ENCODE measurements at regions not wholly inside any gene's neighbourhood (a gene's known extent, or its start where the extent isn't known, plus 50 kb on each side); places are given as distances from the start of the nearest gene placed in this dataset.
A peak's percentile ranks its signal among the peaks of the same experiment; 100 is the strongest.

DNA sequence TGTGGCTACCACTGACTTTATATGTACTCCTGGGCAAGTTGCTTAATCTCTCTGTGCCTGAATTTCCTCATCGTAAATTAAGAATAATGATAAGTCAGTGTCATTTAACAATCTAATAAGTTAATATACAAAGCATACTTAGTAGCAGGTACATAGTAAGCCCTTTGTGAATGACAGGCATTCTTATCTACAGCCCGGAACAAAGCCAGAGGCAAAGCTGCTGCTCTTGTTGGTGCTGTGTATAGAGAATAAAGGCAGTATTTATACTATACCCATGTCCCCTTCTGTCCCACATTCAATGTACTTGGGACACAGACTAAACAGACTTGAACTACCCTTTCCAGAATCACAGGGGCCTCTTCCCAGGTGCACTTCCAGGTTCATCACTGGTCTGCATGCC lies 229.7 kb upstream of the NCAM1 start:
- TF ChIP-seq, protein P1, sequence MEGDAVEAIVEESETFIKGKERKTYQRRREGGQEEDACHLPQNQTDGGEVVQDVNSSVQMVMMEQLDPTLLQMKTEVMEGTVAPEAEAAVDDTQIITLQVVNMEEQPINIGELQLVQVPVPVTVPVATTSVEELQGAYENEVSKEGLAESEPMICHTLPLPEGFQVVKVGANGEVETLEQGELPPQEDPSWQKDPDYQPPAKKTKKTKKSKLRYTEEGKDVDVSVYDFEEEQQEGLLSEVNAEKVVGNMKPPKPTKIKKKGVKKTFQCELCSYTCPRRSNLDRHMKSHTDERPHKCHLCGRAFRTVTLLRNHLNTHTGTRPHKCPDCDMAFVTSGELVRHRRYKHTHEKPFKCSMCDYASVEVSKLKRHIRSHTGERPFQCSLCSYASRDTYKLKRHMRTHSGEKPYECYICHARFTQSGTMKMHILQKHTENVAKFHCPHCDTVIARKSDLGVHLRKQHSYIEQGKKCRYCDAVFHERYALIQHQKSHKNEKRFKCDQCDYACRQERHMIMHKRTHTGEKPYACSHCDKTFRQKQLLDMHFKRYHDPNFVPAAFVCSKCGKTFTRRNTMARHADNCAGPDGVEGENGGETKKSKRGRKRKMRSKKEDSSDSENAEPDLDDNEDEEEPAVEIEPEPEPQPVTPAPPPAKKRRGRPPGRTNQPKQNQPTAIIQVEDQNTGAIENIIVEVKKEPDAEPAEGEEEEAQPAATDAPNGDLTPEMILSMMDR (IDR thresholded peaks at IDR 0.05; ENCODE audit: insufficient read depth, low read depth, low read length, missing control alignments), result no peak
- no peak overlapping the region for H3K4me3 ChIP-seq (ENCODE audit: low read depth, low read length)

DNA sequence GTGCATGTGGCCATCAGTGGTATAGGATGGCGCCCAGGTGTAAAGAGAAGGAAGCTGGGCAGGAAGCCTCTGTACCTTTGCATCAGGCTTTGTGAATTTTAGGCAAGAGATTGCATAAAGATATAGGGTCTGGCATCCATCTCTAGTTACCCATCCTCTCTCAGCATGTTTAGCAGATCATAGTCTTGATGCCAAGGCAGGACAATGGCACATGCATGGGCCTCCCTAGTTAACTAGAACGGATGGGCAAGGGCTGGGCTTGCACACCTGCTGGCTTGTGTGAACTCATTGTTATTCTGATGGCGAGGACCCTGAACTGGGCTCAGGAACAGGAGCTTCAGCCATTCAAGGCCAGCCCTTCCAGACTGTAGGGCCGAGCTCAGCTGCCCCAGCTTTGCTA lies 229.2 kb upstream of the NCAM1 start:
- H3K4me3 ChIP-seq (ENCODE audit: low read depth, low read length), result no peak overlapping the region
- DNase-seq (ENCODE audit: low read depth), result no peak
- TF ChIP-seq, protein P1 (IDR thresholded peaks at IDR 0.05; ENCODE audit: insufficient read depth, low read depth, low read length, missing control alignments), result no peak

More for the DNA sequence above, 229.7 kb upstream of the NCAM1 start:
- DNase-seq (ENCODE audit: low read depth), result no peak

DNA sequence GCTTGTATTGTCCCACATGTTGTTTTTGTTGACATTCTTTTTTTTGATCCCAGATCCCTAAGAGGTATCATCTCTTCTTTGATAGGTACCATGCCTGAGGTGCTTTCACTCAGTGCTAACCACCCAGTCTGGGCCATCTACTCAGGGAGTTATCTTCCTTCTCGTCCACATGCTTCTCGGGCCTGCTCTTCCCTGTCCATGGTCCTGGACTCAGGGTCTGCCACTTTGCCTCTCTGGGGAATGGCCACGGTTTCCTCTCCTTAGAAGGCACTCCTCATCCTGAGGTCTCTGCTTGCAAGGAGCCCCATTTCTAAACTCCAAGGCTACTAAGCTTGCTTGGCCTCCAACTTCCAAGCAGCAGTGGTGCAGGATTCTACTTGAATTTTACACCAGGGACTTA lies 227.0 kb upstream of the NCAM1 start:
- TF ChIP-seq, protein P1 (IDR thresholded peaks at IDR 0.05; ENCODE audit: insufficient read depth, low read depth, low read length, missing control alignments), result no peak
- DNase-seq (ENCODE audit: low read depth), result peak; percentile 11
- H3K4me3 ChIP-seq (ENCODE audit: low read depth, low read length), result no peak overlapping the region

DNA sequence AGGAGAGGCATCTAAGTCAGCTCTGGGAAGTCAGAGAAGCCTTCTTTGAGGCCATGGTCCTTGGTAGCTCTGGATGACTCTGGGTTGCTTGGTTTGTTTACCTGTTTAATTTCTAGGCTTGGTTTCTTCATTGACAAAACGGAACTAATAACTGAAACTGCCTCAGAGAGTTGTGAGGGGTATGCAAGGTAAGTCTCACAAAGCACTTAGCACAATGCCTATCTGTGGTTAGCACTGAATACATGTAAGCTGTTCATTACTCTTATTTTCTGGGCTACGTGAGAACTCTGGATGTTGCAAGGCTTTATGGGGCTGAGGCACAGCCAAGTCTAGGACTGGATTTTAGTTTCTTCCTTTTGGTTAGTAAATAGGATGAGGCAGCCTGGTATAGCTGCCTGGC lies 225.8 kb upstream of the NCAM1 start:
- no peak overlapping the region for H3K4me3 ChIP-seq (ENCODE audit: low read depth, low read length)
- peak; percentile 38 for DNase-seq (ENCODE audit: low read depth)
- TF ChIP-seq, protein P1 (IDR thresholded peaks at IDR 0.05; ENCODE audit: insufficient read depth, low read depth, low read length, missing control alignments), result no peak

DNA sequence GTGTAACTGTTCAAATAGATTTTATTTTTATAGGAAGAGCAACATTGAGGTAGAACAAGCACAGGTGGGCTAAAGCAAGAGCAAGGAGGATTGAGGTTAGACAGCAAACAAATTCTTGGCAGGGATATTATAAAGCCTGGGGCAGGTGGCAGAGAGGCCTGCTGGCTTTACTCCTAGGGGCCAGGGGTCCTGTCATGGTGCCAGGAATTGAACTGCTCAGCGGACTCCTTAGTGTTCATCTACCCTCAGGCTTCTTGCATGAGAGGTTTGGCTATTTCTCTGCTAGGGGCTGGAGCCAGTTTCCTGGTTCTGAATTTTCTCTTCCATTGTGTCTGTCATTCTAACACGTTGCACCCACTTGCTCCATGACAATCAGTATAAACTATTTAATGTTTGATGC lies 217.2 kb upstream of the NCAM1 start:
- DNase-seq (ENCODE audit: low read depth), result no peak
- TF ChIP-seq, protein P1 (IDR thresholded peaks at IDR 0.05; ENCODE audit: insufficient read depth, low read depth, low read length, missing control alignments), result no peak
- H3K4me3 ChIP-seq (ENCODE audit: low read depth, low read length), result no peak overlapping the region

DNA sequence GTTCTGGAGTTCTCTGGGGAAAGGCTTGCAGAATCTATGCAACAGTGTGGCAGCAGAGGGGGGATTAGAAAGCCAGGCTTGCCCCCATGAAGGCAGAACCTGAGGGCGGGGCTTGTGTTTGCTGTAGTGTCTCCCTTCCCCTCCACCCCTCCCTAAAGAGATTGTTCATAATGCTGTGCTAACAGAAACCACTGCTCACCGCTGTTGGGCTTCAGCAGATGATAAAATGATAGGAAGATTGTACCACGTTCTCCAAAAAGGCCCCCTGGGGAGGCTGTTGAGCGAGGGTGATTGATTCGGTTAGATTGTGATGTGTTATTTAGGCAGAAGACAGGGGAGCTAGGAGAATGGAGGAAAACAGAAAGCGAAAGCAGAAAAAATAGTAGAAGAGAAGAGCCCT lies 215.2 kb upstream of the NCAM1 start:
- no peak for DNase-seq (ENCODE audit: low read depth)
- TF ChIP-seq, protein P1 (IDR thresholded peaks at IDR 0.05; ENCODE audit: insufficient read depth, low read depth, low read length, missing control alignments), result no peak
- no peak overlapping the region for H3K4me3 ChIP-seq (ENCODE audit: low read depth, low read length)

DNA sequence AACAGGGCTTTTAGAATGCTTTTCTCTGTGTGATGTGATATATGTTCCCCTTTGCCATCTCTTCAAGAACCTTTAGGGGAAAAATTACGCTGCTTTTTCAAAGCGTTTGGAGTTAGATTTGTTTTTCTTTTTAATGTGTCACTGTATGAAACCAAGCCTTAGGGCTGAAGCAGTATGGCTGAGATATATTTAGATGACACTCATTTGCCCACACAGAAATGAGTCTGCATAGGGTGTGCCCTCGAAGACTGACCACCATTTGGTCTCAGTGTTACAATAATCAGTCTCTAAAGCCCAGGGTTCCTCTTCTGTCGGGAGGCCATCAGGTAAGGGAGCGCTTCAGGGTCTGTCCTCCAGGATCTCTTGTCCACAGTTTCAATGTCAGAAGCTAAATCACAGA lies 213.0 kb upstream of the NCAM1 start:
- TF ChIP-seq, protein P1 (IDR thresholded peaks at IDR 0.05; ENCODE audit: insufficient read depth, low read depth, low read length, missing control alignments), result no peak
- no peak for DNase-seq (ENCODE audit: low read depth)
- H3K4me3 ChIP-seq (ENCODE audit: low read depth, low read length), result no peak overlapping the region
